Stomach smooth muscle (tissue), 2 donors: ENCODE measurements at regions not wholly inside any gene's neighbourhood (a gene's known extent, or its start where the extent isn't known, plus 50 kb on each side); places are given as distances from the start of the nearest gene placed in this dataset.

Source experiments
- H3K27ac ChIP-seq: one replicate; pipeline ENCODE4 v1.7.0; 2013; ENCODE audit warnings: mild to moderate bottlenecking, low read length, inconsistent platforms
- H3K27me3 ChIP-seq, 2 donors: one replicate each; pipeline ENCODE4 v1.7.0; 2013; ENCODE audit warnings: low read length in 2 of 2; ENCODE audit not compliant: insufficient read depth in 2 of 2, control insufficient read depth in 1 of 2
- H3K36me3 ChIP-seq, 2 donors: one replicate each; pipeline ENCODE4 v1.7.0; 2013; ENCODE audit warnings: low read length in 2 of 2; ENCODE audit not compliant: control insufficient read depth in 2 of 2, insufficient read depth in 2 of 2
- H3K4me1 ChIP-seq: one replicate; pipeline ENCODE4 v1.7.0; 2013; ENCODE audit warnings: low read length; ENCODE audit not compliant: control insufficient read depth, insufficient read depth
- H3K4me3 ChIP-seq, 2 donors: one replicate each; pipeline ENCODE4 v1.7.0; 2013; ENCODE audit warnings: low read length in 2 of 2
- H3K9ac ChIP-seq, 2 donors: one replicate each; pipeline ENCODE4 v1.7.0; 2013; ENCODE audit warnings: low read length in 2 of 2, mild to moderate bottlenecking in 1 of 2
- H3K9me3 ChIP-seq, 2 donors: one replicate each; pipeline ENCODE4 v1.7.0; 2013; ENCODE audit warnings: low read length in 2 of 2; ENCODE audit not compliant: control insufficient read depth in 2 of 2
- donor health status: healthy.
- donor health status: Pancreatic carcinoma.

DNA sequence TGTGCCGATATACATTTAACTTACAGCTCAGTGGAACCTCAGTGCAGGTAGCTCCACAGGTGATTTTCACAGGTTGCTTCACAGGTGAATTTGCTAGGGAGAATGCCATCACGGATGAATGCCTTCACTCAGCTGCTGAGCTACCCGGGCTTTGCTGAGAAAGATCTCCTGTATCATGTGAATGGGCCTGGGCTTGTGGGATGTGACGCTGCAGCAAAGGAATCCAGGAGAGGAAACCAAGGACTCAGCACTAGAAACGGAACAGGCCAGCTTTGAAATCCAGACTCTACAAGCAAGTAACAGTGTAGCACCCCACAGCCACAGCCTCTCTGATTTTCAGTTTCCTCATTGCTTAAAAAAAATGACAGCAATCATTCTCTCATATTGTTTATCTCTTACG lies 271.4 kb upstream of the MAF start:
- Histone ChIP-seq H3K27ac (no peak overlapping the region), H3K36me3 (no peaks in the 10 kb centered on the region), H3K4me3 (no peak overlapping the region), H3K9ac (no peak overlapping the region), H3K9me3 (no peaks in the 10 kb centered on the region), H3K4me1 (no peaks in the 10 kb centered on the region), H3K27me3 (peaks cover 0 to 2% of the 10 kb centered on the region in 2 donors)

DNA sequence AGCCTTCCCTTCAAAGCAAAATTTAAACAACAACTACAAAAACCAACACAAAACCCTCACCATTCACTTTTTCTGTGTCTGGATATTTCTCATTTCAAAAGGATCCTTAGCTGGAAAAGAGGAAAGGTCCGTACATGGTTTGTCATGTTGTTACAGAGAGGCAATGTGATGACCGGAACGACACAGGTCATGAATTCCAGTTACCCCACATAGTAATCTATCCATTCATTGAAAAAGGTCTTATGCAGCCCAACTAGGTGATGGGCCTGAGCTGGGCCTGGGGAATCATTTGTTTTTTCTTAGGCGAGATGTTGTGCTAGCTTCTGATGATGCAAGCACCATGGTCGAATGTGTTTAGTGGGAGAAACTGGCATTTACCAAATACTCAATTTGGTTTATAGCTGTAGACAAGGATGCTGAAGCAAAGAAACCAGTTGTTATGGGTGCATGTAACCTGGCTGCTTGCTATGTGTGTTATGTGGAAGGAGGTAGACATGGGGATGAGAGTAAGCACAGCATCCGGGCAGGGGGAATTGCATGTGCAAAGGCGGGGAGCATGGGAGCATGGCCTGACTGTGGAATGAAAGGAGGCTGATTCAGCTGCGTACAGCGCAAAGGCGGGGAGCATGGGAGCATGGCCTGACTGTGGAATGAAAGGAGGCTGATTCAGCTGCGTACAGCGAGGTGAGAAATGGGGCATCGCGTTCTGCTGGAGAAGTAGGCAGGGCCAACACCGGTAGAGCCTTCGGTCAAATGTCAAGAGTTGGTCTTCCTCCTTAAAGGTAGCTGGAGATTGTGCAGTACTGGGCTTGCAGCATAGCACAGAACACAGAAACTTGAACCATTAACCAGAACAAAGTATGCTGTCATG lies 269.7 kb upstream of the MAF start:
- Histone ChIP-seq H3K27me3 (no peaks in the 10 kb centered on the region), H3K4me1 (no peaks in the 10 kb centered on the region), H3K27ac (no peak overlapping the region), H3K9me3 (no peaks in the 10 kb centered on the region), H3K9ac (no peak overlapping the region), H3K4me3 (no peak overlapping the region), H3K36me3 (no peaks in the 10 kb centered on the region)

- Histone ChIP-seq H3K36me3 (no peaks in the 10 kb centered on the region), H3K4me3 (no peak overlapping the region), H3K9me3 (no peaks in the 10 kb centered on the region), H3K27ac (no peak overlapping the region), H3K9ac (no peak overlapping the region), H3K4me1 (no peaks in the 10 kb centered on the region), H3K27me3 (no peaks in the 10 kb centered on the region)
Observed at GRCh38 chr16:79869304-79870015, 268.9 kb upstream of the MAF start.

- no peak overlapping the region for H3K27ac ChIP-seq
- H3K36me3 ChIP-seq, result no peaks in the 10 kb centered on the region
- H3K27me3 ChIP-seq, result no peaks in the 10 kb centered on the region
- no peak overlapping the region for H3K9ac ChIP-seq
- no peak overlapping the region for H3K4me3 ChIP-seq
- H3K4me1 ChIP-seq, result no peaks in the 10 kb centered on the region
- H3K9me3 ChIP-seq, result no peaks in the 10 kb centered on the region
Observed at GRCh38 chr16:79868841-79869240, 268.3 kb upstream of the MAF start.

GRCh38 chr16:79867425-79867997 lies 267.0 kb upstream of the MAF start:
- H3K27ac ChIP-seq, result no peak overlapping the region
- no peaks in the 10 kb centered on the region for H3K4me1 ChIP-seq
- no peaks in the 10 kb centered on the region for H3K36me3 ChIP-seq
- H3K27me3 ChIP-seq, result no peaks in the 10 kb centered on the region
- no peak overlapping the region for H3K9ac ChIP-seq
- no peaks in the 10 kb centered on the region for H3K9me3 ChIP-seq
- H3K4me3 ChIP-seq, result no peak overlapping the region

DNA sequence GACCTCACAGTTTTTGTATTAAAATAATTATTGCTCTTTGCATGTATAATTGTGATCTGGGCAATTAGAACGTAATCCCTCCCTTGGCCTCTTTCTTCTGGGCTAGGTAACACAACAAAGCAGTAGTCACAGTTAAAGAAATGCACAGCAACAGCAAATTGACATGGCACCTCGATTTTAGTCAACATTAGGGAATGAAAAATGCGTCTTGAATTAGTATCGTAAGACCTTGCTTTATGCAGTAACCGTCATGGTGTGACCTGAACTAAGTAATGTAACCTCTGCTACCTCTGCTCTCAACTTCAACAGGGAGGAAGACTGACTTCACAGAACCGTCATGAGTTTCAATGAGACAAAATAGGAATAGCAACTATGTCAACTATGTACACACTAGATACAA lies 265.4 kb upstream of the MAF start:
- no peaks in the 10 kb centered on the region for H3K4me1 ChIP-seq
- H3K27ac ChIP-seq, result no peak overlapping the region
- H3K9me3 ChIP-seq, result no peaks in the 10 kb centered on the region
- no peaks in the 10 kb centered on the region for H3K36me3 ChIP-seq
- H3K9ac ChIP-seq, result no peak overlapping the region
- H3K4me3 ChIP-seq, result no peak overlapping the region
- no peaks in the 10 kb centered on the region for H3K27me3 ChIP-seq

DNA sequence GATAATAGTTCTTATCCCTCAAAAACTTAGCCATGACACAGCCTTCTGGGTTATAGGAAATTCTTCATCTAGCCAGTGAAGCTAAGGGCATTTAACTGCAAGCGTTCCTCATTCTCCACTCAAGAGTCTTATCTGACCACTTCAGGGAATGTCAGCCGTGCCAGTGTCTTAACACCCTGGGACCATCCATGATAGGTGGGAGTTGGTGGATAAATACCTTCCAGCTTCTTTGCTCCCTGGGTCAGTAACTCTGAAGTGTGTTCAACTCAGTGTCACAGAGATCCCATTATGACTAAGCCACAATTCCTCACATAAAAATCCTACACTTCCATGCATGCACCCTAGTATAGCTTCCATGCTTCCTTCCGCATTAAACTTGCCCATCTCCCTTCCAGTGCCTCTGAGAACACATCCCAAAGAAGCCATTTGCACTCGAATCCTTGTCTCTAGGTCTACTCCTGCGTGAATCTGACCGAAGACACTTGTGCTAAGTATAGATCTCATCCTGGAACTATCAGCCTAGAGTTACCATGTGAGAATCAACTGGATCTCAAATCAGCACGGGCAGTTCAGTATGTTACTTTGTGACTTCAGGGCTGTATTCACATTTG lies 264.3 kb upstream of the MAF start:
- Histone ChIP-seq H3K9ac (no peak overlapping the region), H3K27me3 (no peaks in the 10 kb centered on the region), H3K4me1 (no peaks in the 10 kb centered on the region), H3K27ac (no peak overlapping the region), H3K36me3 (no peaks in the 10 kb centered on the region), H3K9me3 (no peaks in the 10 kb centered on the region), H3K4me3 (no peak overlapping the region)

GRCh38 chr16:79864032-79864780 lies 263.7 kb upstream of the MAF start:
- no peaks in the 10 kb centered on the region for H3K36me3 ChIP-seq
- no peaks in the 10 kb centered on the region for H3K9me3 ChIP-seq
- no peaks in the 10 kb centered on the region for H3K27me3 ChIP-seq
- no peak overlapping the region for H3K4me3 ChIP-seq
- H3K9ac ChIP-seq, result no peak overlapping the region
- H3K4me1 ChIP-seq, result no peaks in the 10 kb centered on the region
- no peak overlapping the region for H3K27ac ChIP-seq

GRCh38 chr16:79863128-79864031 lies 262.8 kb upstream of the MAF start:
- no peaks in the 10 kb centered on the region for H3K9me3 ChIP-seq
- no peaks in the 10 kb centered on the region for H3K27me3 ChIP-seq
- no peaks in the 10 kb centered on the region for H3K4me1 ChIP-seq
- H3K4me3 ChIP-seq, result no peak overlapping the region
- H3K9ac ChIP-seq, result no peak overlapping the region
- no peak overlapping the region for H3K27ac ChIP-seq
- no peaks in the 10 kb centered on the region for H3K36me3 ChIP-seq
